Fibroblast of lung (primary cell): ENCODE measurements at regions not wholly inside any gene's neighbourhood (a gene's known extent, or its start where the extent isn't known, plus 50 kb on each side); places are given as distances from the start of the nearest gene placed in this dataset.

Source experiments
- EZH2 ChIP-seq: IDR thresholded peaks from 2 replicates; pipeline ENCODE4 v1.5.1; 2012; ENCODE audit warnings: low read length, control low read depth, mild to moderate bottlenecking; ENCODE audit errors: missing control alignments
- TF ChIP-seq, protein P1 (sequence below), 2 donors: IDR thresholded peaks in 1 of 2; conservative IDR thresholded peaks in 1 of 2; 1 replicate in 1 of 2; 2 replicates in 1 of 2; pipeline ENCODE4 v1.5.1; 2011 to 2012; ENCODE audit warnings: low read length in 2 of 2, control low read depth in 1 of 2, inconsistent platforms in 1 of 2, low read depth in 1 of 2, mild to moderate bottlenecking in 1 of 2

DNA sequence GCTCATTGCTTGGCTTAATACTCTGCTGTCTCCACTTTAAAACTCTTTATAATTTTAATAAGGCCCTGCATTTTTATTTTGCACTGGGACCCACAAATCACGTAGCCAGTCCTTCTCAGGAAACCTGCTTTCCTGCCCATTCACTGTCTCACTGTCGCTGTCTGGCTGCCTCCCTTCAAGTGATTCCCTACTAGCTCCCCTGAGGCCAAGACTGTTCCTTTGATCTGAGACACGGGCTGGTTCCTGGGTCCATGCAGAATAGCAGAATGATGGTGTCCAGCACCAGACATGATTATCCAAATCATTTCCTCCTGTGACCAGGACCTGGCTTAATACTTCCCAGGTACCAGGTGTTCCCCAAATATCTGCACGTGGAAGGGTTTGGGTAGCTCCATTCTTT, 597.1 kb upstream of the KLF4 start:
- TF ChIP-seq, protein P1, sequence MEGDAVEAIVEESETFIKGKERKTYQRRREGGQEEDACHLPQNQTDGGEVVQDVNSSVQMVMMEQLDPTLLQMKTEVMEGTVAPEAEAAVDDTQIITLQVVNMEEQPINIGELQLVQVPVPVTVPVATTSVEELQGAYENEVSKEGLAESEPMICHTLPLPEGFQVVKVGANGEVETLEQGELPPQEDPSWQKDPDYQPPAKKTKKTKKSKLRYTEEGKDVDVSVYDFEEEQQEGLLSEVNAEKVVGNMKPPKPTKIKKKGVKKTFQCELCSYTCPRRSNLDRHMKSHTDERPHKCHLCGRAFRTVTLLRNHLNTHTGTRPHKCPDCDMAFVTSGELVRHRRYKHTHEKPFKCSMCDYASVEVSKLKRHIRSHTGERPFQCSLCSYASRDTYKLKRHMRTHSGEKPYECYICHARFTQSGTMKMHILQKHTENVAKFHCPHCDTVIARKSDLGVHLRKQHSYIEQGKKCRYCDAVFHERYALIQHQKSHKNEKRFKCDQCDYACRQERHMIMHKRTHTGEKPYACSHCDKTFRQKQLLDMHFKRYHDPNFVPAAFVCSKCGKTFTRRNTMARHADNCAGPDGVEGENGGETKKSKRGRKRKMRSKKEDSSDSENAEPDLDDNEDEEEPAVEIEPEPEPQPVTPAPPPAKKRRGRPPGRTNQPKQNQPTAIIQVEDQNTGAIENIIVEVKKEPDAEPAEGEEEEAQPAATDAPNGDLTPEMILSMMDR (conservative IDR thresholded peaks at IDR 0.05 in 1 of 2, IDR thresholded peaks at IDR 0.05 in 1 of 2; ENCODE audit: low read depth in 1 of 2, low read length in 2 of 2): no peak
- TF ChIP-seq EZH2: no peak
